Activated T-cell treated with anti-CD3 and anti-CD28 coated beads, Interleukin-2, amount 50 U/mL, for 48 hours (primary cell): ENCODE measurements at regions not wholly inside any gene's neighbourhood (a gene's known extent, or its start where the extent isn't known, plus 50 kb on each side); places are given as distances from the start of the nearest gene placed in this dataset.
"Not testable (repeated sequence)": the region's sequence is repeated elsewhere in the genome, so short reads cannot be mapped to it uniquely, and the experiment has no call there.

Source experiments
- DNase-seq, 2 experiments: peaks; one replicate each; pipeline ENCODE4 v3.0.0-alpha.2; 2020

GRCh38 chr3:34547297-34547920, 749.0 kb downstream of the PDCD6IP start:
- DNase-seq, result no peak

- no peak for DNase-seq
Measured at GRCh38 chr3:34567266-34567665, 768.8 kb downstream of the PDCD6IP start.

DNA sequence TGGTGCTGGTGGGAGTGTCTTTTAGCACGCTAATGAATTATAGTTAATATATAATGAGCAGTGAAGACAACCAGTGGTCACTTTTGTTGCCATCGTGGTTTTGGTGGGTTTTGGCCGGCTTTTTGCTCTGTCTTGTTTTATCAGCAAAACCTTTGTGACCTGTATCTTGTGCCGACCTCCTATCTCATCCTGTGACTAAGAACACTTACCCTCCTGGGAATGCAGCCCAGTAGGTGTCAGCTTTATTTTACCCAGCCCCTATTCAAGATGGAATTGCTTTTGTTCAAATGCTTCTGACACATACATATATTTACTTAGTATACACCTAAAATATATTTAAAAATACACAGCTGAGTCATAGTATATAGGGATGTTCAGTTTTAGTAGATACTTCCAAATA, 770.3 kb downstream of the PDCD6IP start:
- DNase-seq, result no peak

DNA sequence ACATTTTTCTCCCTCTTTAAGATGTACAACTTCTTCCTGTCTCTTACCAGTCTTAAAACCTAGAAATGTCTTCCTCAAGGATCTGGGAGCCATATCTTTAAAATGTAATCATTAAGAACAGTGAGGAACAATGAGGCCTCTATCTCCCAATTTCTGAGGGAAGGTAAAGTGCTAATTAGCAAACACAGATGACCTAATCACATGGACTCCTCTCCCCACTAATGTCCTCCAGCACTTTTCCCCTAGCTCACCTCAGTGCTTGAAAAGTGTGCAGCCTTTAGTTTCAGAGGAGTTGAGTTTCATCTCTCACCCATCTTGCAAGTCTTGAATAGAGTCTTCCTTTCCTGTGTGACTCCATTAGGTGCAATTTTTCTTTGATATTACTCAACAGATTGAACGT, 771.0 kb downstream of the PDCD6IP start:
- no peak for DNase-seq

- DNase-seq, result no peak
Measured at GRCh38 chr3:34570916-34571705, 772.7 kb downstream of the PDCD6IP start.

GRCh38 chr3:34571714-34572113, 773.3 kb downstream of the PDCD6IP start:
- no peak for DNase-seq

GRCh38 chr3:34575776-34576175, 777.3 kb downstream of the PDCD6IP start:
- DNase-seq, result no peak

GRCh38 chr3:34582055-34582454, 783.6 kb downstream of the PDCD6IP start:
- no peak for DNase-seq

GRCh38 chr3:34583451-34583850, 785.0 kb downstream of the PDCD6IP start:
- no peak for DNase-seq

- DNase-seq, result no peak
Measured at GRCh38 chr3:34584971-34585370, 786.5 kb downstream of the PDCD6IP start.

DNA sequence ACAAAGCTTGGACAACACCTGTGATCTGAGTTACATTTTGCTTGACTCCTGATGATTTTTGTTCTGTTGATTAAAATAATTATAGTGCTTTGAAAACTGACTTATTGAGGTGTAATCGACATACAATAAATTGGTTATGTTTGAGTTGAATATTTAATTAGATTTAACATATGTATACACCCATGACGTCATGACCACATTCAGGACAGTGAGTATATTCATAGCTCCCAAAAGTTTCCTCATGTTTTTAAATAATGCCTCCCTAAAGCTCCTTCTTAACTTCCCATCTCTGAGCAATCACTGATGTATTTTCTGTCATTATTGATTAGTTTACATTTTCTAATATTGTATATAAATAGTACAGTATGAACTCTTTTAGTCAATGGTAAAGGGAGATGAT, 801.2 kb downstream of the PDCD6IP start:
- DNase-seq, result no peak

DNA sequence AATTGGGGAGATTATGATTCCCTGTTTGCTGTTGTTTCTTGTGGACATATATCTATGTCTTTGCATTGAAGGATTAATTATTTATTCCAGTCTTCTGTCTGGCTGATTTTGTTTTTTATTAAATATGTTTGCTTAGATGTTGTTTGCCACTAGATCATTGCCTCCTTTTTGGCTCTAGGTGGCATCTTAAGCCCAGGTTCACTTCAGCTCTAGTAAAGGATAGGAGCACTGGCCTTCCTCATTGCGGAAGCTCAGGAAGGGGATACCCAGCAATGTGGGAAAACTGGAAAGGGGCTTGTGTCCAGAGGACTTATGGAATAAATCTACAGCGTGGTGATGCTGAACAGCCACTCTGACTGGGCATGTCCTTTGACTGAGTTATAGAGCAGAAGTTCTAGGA, 821.6 kb downstream of the PDCD6IP start:
- DNase-seq, result no peak

DNA sequence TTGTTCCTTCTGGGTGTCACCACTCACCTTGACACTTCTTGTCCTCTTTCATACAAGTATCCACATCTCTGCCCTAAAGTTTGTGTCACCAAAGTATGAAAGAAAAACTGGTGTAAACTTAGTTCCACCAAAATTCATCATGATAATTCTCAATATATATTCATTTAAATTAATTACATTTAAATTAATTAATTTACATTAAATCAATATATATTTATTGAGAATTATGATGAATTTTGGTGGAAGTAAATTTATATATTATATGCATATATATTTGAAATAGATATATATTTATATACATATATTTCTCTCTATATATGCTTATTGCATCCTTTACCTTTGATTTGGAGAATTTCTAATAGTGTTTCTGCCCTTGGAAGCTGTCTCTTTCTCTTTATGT, 828.3 kb downstream of the PDCD6IP start:
- DNase-seq, result no peak

- DNase-seq, result no peak
Measured at GRCh38 chr3:34634939-34635338, 836.5 kb downstream of the PDCD6IP start.

DNA sequence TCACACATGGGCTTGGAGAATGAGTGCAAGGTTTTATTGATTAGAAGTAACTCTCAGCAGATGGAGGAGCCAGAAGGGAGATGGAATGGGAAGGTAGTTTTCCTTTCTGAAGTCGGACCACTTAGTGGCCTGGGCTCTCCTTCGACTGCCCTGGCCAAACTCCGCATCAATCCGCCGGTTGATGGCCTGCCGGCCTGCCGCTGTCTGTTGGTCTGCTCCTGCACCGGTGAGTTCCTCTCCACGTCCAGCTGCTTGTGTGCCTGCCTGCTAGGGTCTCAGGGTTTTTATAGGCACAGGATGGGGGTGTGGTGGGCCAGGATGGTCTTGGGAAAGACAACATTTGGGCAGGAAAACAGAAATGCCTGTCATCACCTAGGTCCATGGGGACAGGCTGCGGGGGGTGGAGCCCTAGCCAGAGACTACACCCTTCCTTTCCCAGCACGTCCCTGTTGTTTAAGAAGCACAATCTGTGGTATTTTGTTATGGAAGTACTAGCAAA, 837.0 kb downstream of the PDCD6IP start:
- DNase-seq, result no peak

DNA sequence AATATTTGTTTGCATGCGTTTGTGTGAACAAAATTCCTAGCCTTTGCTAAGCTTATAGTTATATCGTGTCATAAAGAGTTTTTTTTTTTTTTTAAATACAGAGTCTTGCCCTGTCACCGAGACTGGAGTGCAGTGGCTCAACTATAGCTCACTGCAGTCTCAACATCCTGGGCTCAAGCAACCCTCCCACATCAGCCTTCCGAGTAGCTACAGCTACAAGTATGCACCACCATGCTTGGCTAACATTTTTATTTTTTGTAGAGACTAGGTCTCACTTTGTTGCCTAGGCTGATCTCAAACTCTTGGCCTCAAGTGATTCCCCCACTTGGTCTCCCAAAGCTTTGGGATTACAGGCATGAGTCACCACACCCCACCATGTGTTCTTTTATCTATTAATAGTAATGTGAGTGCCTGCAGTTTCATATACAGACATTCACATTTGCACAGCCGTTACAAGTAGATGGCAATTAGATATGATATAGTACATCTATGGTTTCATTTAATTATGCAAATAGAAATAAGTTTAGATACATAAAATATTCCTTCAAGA, 848.6 kb downstream of the PDCD6IP start:
- no peak for DNase-seq

DNA sequence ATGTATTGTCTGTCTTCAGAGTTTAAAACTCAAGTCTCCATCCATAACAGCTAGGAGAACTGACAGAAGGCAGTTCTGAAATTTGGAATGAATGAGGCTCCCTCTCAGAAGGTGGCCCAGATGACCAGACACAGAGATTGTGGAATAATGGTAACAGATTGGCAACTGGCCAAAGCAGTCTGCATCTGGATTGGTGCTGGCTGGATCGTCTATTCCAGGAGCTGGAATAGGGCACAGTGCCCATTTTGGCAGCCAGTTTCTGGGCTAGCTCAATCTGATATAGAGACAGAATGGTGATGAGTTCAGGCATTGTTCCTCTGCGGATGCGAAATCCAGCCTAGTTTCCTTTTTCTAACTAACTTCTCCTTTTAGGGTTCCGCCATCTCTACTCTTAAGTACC, 851.7 kb downstream of the PDCD6IP start:
- no peak for DNase-seq

DNA sequence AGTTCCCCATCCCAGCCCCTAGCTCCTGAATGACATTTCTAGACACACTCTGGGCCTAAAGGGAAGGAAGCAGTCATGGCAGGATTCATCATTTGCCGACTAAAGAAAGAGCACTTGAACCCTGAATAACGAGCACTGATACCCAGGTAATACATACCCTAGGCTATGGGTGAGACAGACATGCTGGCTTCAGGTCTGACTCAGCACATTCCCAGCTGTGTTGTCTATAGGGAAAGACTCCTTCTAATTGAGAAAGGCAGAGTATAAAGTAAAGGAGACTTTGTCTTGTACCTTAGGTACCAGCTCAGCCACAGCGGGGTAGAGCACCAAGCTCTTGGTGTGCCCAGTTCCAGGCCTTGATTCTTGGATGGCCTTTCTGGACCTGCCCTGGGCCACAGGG, 870.5 kb downstream of the PDCD6IP start:
- no peak for DNase-seq

- no peak for DNase-seq
Measured at GRCh38 chr3:34669490-34669889, 871.1 kb downstream of the PDCD6IP start.

DNA sequence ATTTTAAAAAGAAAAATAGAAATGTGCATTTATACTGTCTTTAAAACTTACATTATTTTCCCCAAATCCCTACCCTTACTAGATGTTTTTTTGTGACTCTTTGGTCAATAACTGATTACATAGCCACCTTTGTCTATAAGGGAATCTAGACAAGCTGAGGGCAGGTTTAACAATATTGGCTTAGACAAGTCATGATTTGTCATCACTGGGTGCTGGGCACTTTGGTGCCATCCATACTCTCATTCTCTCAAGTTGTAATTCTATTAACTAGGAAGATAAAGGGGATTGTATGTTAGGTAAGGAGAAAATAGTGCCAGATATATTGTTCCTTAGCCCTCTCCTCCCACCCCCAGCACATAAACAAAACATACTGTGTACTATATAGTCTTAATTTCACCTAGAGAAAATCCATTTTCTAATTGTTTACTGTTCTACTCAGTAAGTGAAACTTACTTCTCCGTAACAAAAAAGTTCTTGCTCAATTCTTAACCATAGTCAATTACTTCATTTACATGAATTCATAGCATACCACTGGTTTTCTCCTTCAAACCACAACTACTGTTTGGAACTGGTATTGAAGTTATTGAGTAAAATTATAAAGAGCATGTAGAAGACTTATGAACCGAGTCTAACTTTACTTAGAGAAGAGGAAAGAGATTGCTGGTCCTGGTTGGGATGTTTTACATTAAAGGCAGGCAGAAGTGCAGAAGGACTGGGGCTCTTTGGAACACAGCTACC, 877.1 kb downstream of the PDCD6IP start:
- DNase-seq, result no peak

GRCh38 chr3:34676436-34676835, 878.0 kb downstream of the PDCD6IP start:
- DNase-seq, result no peak

DNA sequence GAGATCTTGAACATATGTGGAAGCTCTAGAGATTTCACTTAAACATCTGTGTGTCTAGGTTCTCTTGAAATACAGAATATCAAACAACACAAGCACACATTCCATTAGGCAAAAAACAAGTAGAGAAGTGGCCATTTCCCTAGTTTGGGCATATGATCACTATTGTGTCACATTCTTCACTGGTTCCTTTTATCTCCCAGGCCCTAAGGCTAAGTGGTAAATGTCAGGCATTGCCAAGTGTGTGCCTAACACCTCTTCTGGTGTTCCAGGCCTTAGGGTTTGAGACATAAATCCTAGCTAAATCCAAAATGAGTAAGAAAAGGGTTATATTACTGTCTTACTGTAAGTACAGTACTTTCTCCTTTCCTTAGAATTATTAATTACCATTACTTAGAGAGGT, 880.1 kb downstream of the PDCD6IP start:
- DNase-seq, result no peak

GRCh38 chr3:34679055-34679454, 880.6 kb downstream of the PDCD6IP start:
- not testable (repeated sequence) for DNase-seq

GRCh38 chr3:34683851-34684250, 885.4 kb downstream of the PDCD6IP start:
- peak; percentile 38 to 43 for DNase-seq
